ENCODE measurements at regions not wholly inside any gene's neighbourhood (a gene's known extent, or its start where the extent isn't known, plus 50 kb on each side); places are given as distances from the start of the nearest gene placed in this dataset.

GRCh38 chr7:91784469-91784868 lies 96.0 kb downstream of the MTERF1 start:
- in situ Hi-C loops (cut with HindIII; ENCODE audit: extremely low pct_ligation_motif_present, low pct_unique_long_range_greater_than_20kb) (loop anchor here (25.0 kb wide), 1 partner anchor 697 kb away; no protein-coding TSS in a partner anchor), intact Hi-C loops (cut with micrococcal nuclease; ENCODE audit: unreplicated experiment) (loop anchor here (1.0 to 2.0 kb wide), 2 partner anchors 496 to 695 kb away; no protein-coding TSS in a partner anchor)
- Histone ChIP-seq H3K4me3 (replicated peaks in 1 of 3; ENCODE audit: insufficient read depth in 1 of 3, low read depth in 2 of 3, low read length in 3 of 3) (no peak overlapping the region), H3K4me2 (ENCODE audit: low read depth, low read length) (no peak overlapping the region), H2AFZ (ENCODE audit: low read length) (no peak overlapping the region), H3K27me3 (ENCODE audit: control insufficient read depth in 1 of 2, insufficient read depth in 2 of 2, low read length in 2 of 2) (no peaks in the 10 kb centered on the region; a peak in 1 of 5 replicates), H3K36me3 (replicated peaks in 1 of 2; ENCODE audit: control insufficient read depth in 1 of 2, insufficient read depth in 2 of 2, low read length in 2 of 2) (no peaks in the 10 kb centered on the region), H3K9ac (ENCODE audit: insufficient read depth, low read depth, low read length) (no peak overlapping the region), H3K9me3 (ENCODE audit: low read length) (no peaks in the 10 kb centered on the region), H3K79me2 (ENCODE audit: insufficient read depth, low read length) (no peaks in the 10 kb centered on the region), H3K4me1 (ENCODE audit: insufficient read depth, low read length) (no peaks in the 10 kb centered on the region), H3K27ac (ENCODE audit: extremely low read length, insufficient read depth, low read length) (no peak overlapping the region), H4K20me1 (ENCODE audit: insufficient read depth, low read length) (no peaks in the 10 kb centered on the region)
- WGBS (ENCODE audit: low lambda C conversion rate) = 0% methylated on average over 3 of the region's 3 CpGs
- TF ChIP-seq SMC3 (IDR thresholded peaks at IDR 0.05; ENCODE audit: low read length) (peak; percentile 26; the same call in 1 of the 2 replicates), ZZZ3 (CRISPR knock-in tag; IDR thresholded peaks at IDR 0.05; ENCODE audit: borderline replicate concordance) (no peak), CTCF (CRISPR knock-in tag; IDR thresholded peaks at IDR 0.05) (peak; percentile 46), STAG1 (CRISPR knock-in tag; IDR thresholded peaks at IDR 0.05) (peak; percentile 51), ZNF256 (CRISPR knock-in tag; conservative IDR thresholded peaks at IDR 0.05) (no peak), RXRB (CRISPR knock-in tag; IDR thresholded peaks at IDR 0.05; ENCODE audit: borderline replicate concordance) (no peak), SOX6 (IDR thresholded peaks at IDR 0.05) (no peak), SOX6 (CRISPR knock-in tag; IDR thresholded peaks at IDR 0.05) (no peak), ZNF354B (CRISPR knock-in tag; IDR thresholded peaks at IDR 0.05) (no peak)
- BruUV-seq (replicated peaks) = no TSS peak
- FAIRE-seq (no peak), ATAC-seq (no peak), DNase-seq (ENCODE audit: low spot score) (no peak)
- ChIA-PET POLR2A (no interaction called here), CTCF (ENCODE audit: low intra/inter-chr PET ratio, low total read pairs) (interaction anchor here (2.5 kb wide), 1 partner anchor 695 kb away, joined by 11 read pairs; no protein-coding TSS in a partner anchor)

Measured in HepG2 (cell line).